GM12878 (cell line): ENCODE measurements at regions not wholly inside any gene's neighbourhood (a gene's known extent, or its start where the extent isn't known, plus 50 kb on each side); places are given as distances from the start of the nearest gene placed in this dataset.

Experiments used
- ATAC-seq: fragments of 200-7000 bp; cut with Tn5 transposase; 3 replicates; pipeline ENCODE4 v1.9.1; 2020; ENCODE audit warnings: mild to moderate bottlenecking, moderate library complexity
- BruUV-seq: library from RNA; stranded (reverse); fragments of 400-500 nt; replicated peaks from 2 replicates; lab custom pipeline; 2021; lab: Mats Ljungman, UMichigan
- CTCF ChIA-PET: fragments of 300-600 bp; sonication (Branson Sonifier 250); formaldehyde crosslinking; extraction: SDS; loops from one replicate; lab custom pipeline; 2021; ENCODE audit warnings: inconsistent platforms; lab: Yijun Ruan, JAX
- POLR2A ChIA-PET: fragments of 350-600 bp; formaldehyde crosslinking; extraction: SDS; loops from one replicate; lab custom pipeline; 2021; ENCODE audit warnings: inconsistent platforms; lab: Charles Lee
- RAD21 ChIA-PET: fragments of 300-600 bp; sonication (Branson Sonifier 250); formaldehyde crosslinking; loops from one replicate; lab custom pipeline; 2023; ENCODE audit warnings: antibody characterized with exemption; ENCODE audit not compliant: unreplicated experiment; lab: Charles Lee
- SMC1A ChIA-PET: fragments of 300-600 bp; sonication (Branson Sonifier 250); formaldehyde crosslinking; loops from one replicate; lab custom pipeline; 2023; ENCODE audit not compliant: unreplicated experiment, uncharacterized antibody; lab: Charles Lee
- DNase-seq: peaks from one replicate; pipeline ENCODE4 v3.0.0-alpha.2; 2011; ENCODE audit warnings: low read depth, low spot score
- FAIRE-seq: peaks from 3 replicates; lab custom pipeline; 2011; peaks lifted over from hg19 to GRCh38; lab: Jason Lieb, UNC
- H2AFZ ChIP-seq: 2 replicates; pipeline ENCODE4 v1.6.0; 2011; ENCODE audit warnings: low read depth, low read length, control low read depth; ENCODE audit not compliant: control insufficient read depth
- H3K27ac ChIP-seq: 2 replicates; pipeline ENCODE4 v1.5.1; 2011; ENCODE audit warnings: control low read depth; ENCODE audit not compliant: control insufficient read depth, insufficient read depth
- H3K27me3 ChIP-seq, 2 experiments: replicated peaks in 1 of 2; 2 replicates each; pipeline versions ENCODE4 v1.6.0 to v1.6.1; 2011; ENCODE audit warnings: low read length in 1 of 2; ENCODE audit not compliant: control insufficient read depth in 2 of 2, insufficient read depth in 2 of 2
- H3K36me3 ChIP-seq, 2 experiments: 2 replicates each; pipeline ENCODE4 v1.5.1; 2011; ENCODE audit warnings: low read length in 1 of 2; ENCODE audit not compliant: control insufficient read depth in 2 of 2, insufficient read depth in 2 of 2
- H3K4me1 ChIP-seq: 2 replicates; pipeline ENCODE4 v1.6.1; 2011; ENCODE audit warnings: mild to moderate bottlenecking, low read length, moderate library complexity, mixed read lengths; ENCODE audit not compliant: control insufficient read depth, insufficient read depth
- H3K4me2 ChIP-seq: 2 replicates; pipeline ENCODE4 v1.6.0; 2011; ENCODE audit warnings: control low read depth; ENCODE audit not compliant: control insufficient read depth, insufficient read depth
- H3K4me3 ChIP-seq: fragments of 200-600 bp; sonication (generic); 2 replicates; pipeline ENCODE4 v1.5.1; 2016
- H3K79me2 ChIP-seq: 2 replicates; pipeline ENCODE4 v1.6.0; 2011; ENCODE audit warnings: low read length; ENCODE audit not compliant: control insufficient read depth, insufficient read depth
- H3K9ac ChIP-seq: 2 replicates; pipeline ENCODE4 v1.8.0; 2011; ENCODE audit warnings: low read length, control low read depth, mixed read lengths; ENCODE audit not compliant: control insufficient read depth, insufficient read depth
- H3K9me3 ChIP-seq: replicated peaks from 3 replicates; pipeline ENCODE4 v1.5.1; 2011; ENCODE audit warnings: mild to moderate bottlenecking, low read length; ENCODE audit not compliant: control insufficient read depth, insufficient read depth
- H4K20me1 ChIP-seq: 2 replicates; pipeline ENCODE4 v1.6.0; 2011; ENCODE audit not compliant: control insufficient read depth, insufficient read depth
- ASH2L ChIP-seq: fragments of 300-600, 200-600 bp; sonication (generic); IDR thresholded peaks from 2 replicates; pipeline ENCODE4 v1.6.1; 2017; ENCODE audit warnings: low read depth, mild to moderate bottlenecking, borderline replicate concordance
- E2F8 ChIP-seq: fragments of 450-650 bp; IDR thresholded peaks from 2 replicates; pipeline ENCODE4 v1.6.1; 2018; ENCODE audit warnings: mild to moderate bottlenecking, low read depth, moderate library complexity; ENCODE audit not compliant: partially characterized antibody
- ELK1 ChIP-seq: IDR thresholded peaks from 2 replicates; pipeline ENCODE4 v1.6.1; 2012; ENCODE audit warnings: low read depth, low read length, improper control_type of control experiment
- MAX ChIP-seq: IDR thresholded peaks from 2 replicates; pipeline ENCODE4 v1.6.1; 2012; ENCODE audit warnings: low read depth, low read length, improper control_type of control experiment
- NR2C1 ChIP-seq: fragments of 450-650 bp; IDR thresholded peaks from 2 replicates; pipeline ENCODE4 v1.6.1; 2017; ENCODE audit warnings: antibody characterized with exemption, mild to moderate bottlenecking, moderate library complexity
- PML ChIP-seq: IDR thresholded peaks from 2 replicates; pipeline ENCODE4 v1.6.1; 2012; ENCODE audit warnings: low read length, inconsistent platforms
- SIX5 ChIP-seq: IDR thresholded peaks from 2 replicates; pipeline ENCODE4 v1.6.1; 2011; ENCODE audit warnings: mild to moderate bottlenecking, low read depth, low read length, moderate library complexity; ENCODE audit not compliant: severe bottlenecking
- SKIL ChIP-seq: fragments of 450-650 bp; IDR thresholded peaks from 2 replicates; pipeline ENCODE4 v1.6.1; 2017; ENCODE audit warnings: mild to moderate bottlenecking, low read depth, inconsistent platforms; ENCODE audit not compliant: poor library complexity, severe bottlenecking
- SUPT20H ChIP-seq: IDR thresholded peaks from 2 replicates; pipeline ENCODE4 v1.6.1; 2011; ENCODE audit warnings: low read depth, mild to moderate bottlenecking, low read length, moderate library complexity, borderline replicate concordance; ENCODE audit not compliant: control insufficient read depth
- ZBTB11 ChIP-seq: fragments of 450-650 bp; formaldehyde crosslinking; IDR thresholded peaks from 2 replicates; pipeline ENCODE4 v1.5.0; 2022; ENCODE audit warnings: mild to moderate bottlenecking, missing genetic modification characterization
- WGBS: methylation state at CpG from one replicate; pipeline ENCODE4 v1.1.6; 2016; ENCODE audit warnings: low lambda C conversion rate; ENCODE audit not compliant: insufficient replicate concordance, insufficient coverage; ENCODE audit errors: missing lambda C conversion rate; 5-methylcytosine and 5-hydroxymethylcytosine counted together
- in situ Hi-C: fragments of 300-500 bp; cut with MboI; formaldehyde crosslinking; loops from 9 replicates; pipeline ENCODE4 v1.14.3; 2018; ENCODE audit warnings: mixed read lengths
- intact Hi-C: fragments of 100-400 bp; cut with micrococcal nuclease; formaldehyde crosslinking; loops from one replicate; pipeline ENCODE4 v1.14.2; 2022; ENCODE audit not compliant: unreplicated experiment

- H3K4me2 ChIP-seq = no peak overlapping the region
- no peaks in the 10 kb centered on the region for H4K20me1 ChIP-seq
- BruUV-seq = no TSS peak
- SMC1A ChIA-PET = no interaction called here
- no peaks in the 10 kb centered on the region for H3K36me3 ChIP-seq
- no peak overlapping the region for H3K4me3 ChIP-seq
- no peaks in the 10 kb centered on the region for H3K27me3 ChIP-seq
- in situ Hi-C loops (no loop called here), intact Hi-C loops (no loop called here)
- no peaks in the 10 kb centered on the region for H3K79me2 ChIP-seq
- H3K4me1 ChIP-seq = no peaks in the 10 kb centered on the region
- no peak overlapping the region for H3K9ac ChIP-seq
- FAIRE-seq = no peak
- CTCF ChIA-PET = no interaction called here
- no peak overlapping the region for H2AFZ ChIP-seq
- ATAC-seq = no peak
- RAD21 ChIA-PET = no interaction called here
- WGBS = 16% methylated on average over 4 of the region's 4 CpGs
- H3K9me3 ChIP-seq = no peaks in the 10 kb centered on the region
- DNase-seq = no peak
- POLR2A ChIA-PET = no interaction called here
- H3K27ac ChIP-seq = no peak overlapping the region
- no peak for TF ChIP-seq SKIL
- TF ChIP-seq SUPT20H = no peak
- TF ChIP-seq ASH2L = no peak
- TF ChIP-seq E2F8 = no peak
- TF ChIP-seq PML = no peak
- TF ChIP-seq SIX5 = no peak
- TF ChIP-seq ZBTB11 = no peak
- TF ChIP-seq MAX = no peak
- no peak for TF ChIP-seq ELK1
- no peak for TF ChIP-seq NR2C1
Observed at GRCh38 chr9:8259028-8259427, 459.4 kb upstream of the DMAC1 start.
